Neural cell (in vitro differentiated cells): ENCODE measurements at regions not wholly inside any gene's neighbourhood (a gene's known extent, or its start where the extent isn't known, plus 50 kb on each side); places are given as distances from the start of the nearest gene placed in this dataset.

Experiments
- H2AFZ ChIP-seq: fragments of 200-600, 300-800 bp; sonication (generic), shearing (Covaris generic); 2 replicates; pipeline ENCODE4 v1.6.0; 2014; ENCODE audit warnings: low read depth, mild to moderate bottlenecking, antibody characterized with exemption, low read length, moderate library complexity
- H3F3A ChIP-seq: fragments of 200-600 bp; shearing (Covaris generic); 2 replicates; pipeline ENCODE4 v1.6.1; 2016; ENCODE audit warnings: mild to moderate bottlenecking, moderate library complexity, mixed read lengths, antibody characterized with exemption, low read length; ENCODE audit not compliant: insufficient read depth, poor library complexity, severe bottlenecking
- H3K27ac ChIP-seq: fragments of 200-600, 300-800 bp; sonication (generic), shearing (Covaris generic); 2 replicates; pipeline ENCODE4 v1.5.1; 2014; ENCODE audit warnings: mild to moderate bottlenecking, low read length, moderate library complexity
- H3K27me3 ChIP-seq: fragments of 300-800, 200-600 bp; sonication (generic), shearing (Covaris generic); 2 replicates; pipeline ENCODE4 v1.6.0; 2014; ENCODE audit warnings: mild to moderate bottlenecking, low read depth, low read length, moderate library complexity; ENCODE audit not compliant: insufficient read depth
- H3K36me3 ChIP-seq: fragments of 300-800, 200-600 bp; sonication (generic), shearing (Covaris generic); 2 replicates; pipeline ENCODE4 v1.5.1; 2014; ENCODE audit warnings: mild to moderate bottlenecking, antibody characterized with exemption, low read length, moderate library complexity; ENCODE audit not compliant: insufficient read depth
- H3K4me2 ChIP-seq: fragments of 300-800, 200-600 bp; sonication (generic), shearing (Covaris generic); 2 replicates; pipeline ENCODE4 v1.6.0; 2014; ENCODE audit warnings: mild to moderate bottlenecking, low read length
- H3K4me3 ChIP-seq: fragments of 300-800, 200-600 bp; sonication (generic), shearing (Covaris generic); 2 replicates; pipeline ENCODE4 v1.5.1; 2014; ENCODE audit warnings: mild to moderate bottlenecking, low read length, moderate library complexity
- H3K79me2 ChIP-seq: fragments of 200-600 bp; shearing (Covaris generic); replicated peaks from 2 replicates; pipeline ENCODE4 v1.6.0; 2014; ENCODE audit warnings: mild to moderate bottlenecking, low read length, moderate library complexity; ENCODE audit not compliant: insufficient read depth
- H3K9ac ChIP-seq: fragments of 300-800, 200-600 bp; sonication (generic), shearing (Covaris generic); 2 replicates; pipeline ENCODE4 v1.6.1; 2016; ENCODE audit warnings: mild to moderate bottlenecking, low read length, mixed read lengths
- H3K9me2 ChIP-seq: fragments of 200-600 bp; shearing (Covaris generic); 2 replicates; pipeline ENCODE4 v1.6.1; 2016; ENCODE audit warnings: mild to moderate bottlenecking, low read length, mixed read lengths; ENCODE audit not compliant: insufficient read depth
- H3K9me3 ChIP-seq: fragments of 200-600, 300-800 bp; sonication (generic), shearing (Covaris generic); 2 replicates; pipeline ENCODE4 v1.6.1; 2016; ENCODE audit warnings: mild to moderate bottlenecking, mixed run types, low read length, moderate library complexity, mixed read lengths
- H4K20me1 ChIP-seq: fragments of 200-600 bp; shearing (Covaris generic); 2 replicates; pipeline ENCODE4 v1.6.1; 2016; ENCODE audit warnings: mild to moderate bottlenecking, mixed run types; ENCODE audit not compliant: insufficient read depth
- CTCF ChIP-seq: fragments of 450-650 bp; IDR thresholded peaks from 2 replicates; pipeline ENCODE4 v1.5.1; 2014; ENCODE audit warnings: antibody characterized with exemption, mild to moderate bottlenecking, moderate library complexity; ENCODE audit not compliant: poor library complexity, severe bottlenecking
- EP300 ChIP-seq: fragments of 450-650 bp; conservative IDR thresholded peaks from 2 replicates; pipeline ENCODE4 v1.6.1; 2014; ENCODE audit warnings: antibody characterized with exemption, mild to moderate bottlenecking, moderate library complexity; ENCODE audit not compliant: poor library complexity, severe bottlenecking
- EZH2 ChIP-seq: fragments of 200-600, 300-800 bp; shearing (Covaris generic), sonication (generic); IDR thresholded peaks from 2 replicates; pipeline ENCODE4 v1.6.1; 2014; ENCODE audit warnings: antibody characterized with exemption, low read length, borderline replicate concordance, mild to moderate bottlenecking; ENCODE audit not compliant: insufficient read depth, poor library complexity, severe bottlenecking
- MXI1 ChIP-seq: fragments of 450-650 bp; conservative IDR thresholded peaks from 2 replicates; pipeline ENCODE4 v1.6.1; 2014; ENCODE audit warnings: antibody characterized with exemption, mild to moderate bottlenecking; ENCODE audit not compliant: poor library complexity, severe bottlenecking
- POLR2AphosphoS5 ChIP-seq: IDR thresholded peaks from 2 replicates; pipeline ENCODE4 v1.6.1; 2012
- RAD21 ChIP-seq: fragments of 450-650 bp; conservative IDR thresholded peaks from 2 replicates; pipeline ENCODE4 v1.6.1; 2014; ENCODE audit warnings: antibody characterized with exemption, mild to moderate bottlenecking, moderate library complexity
- REST ChIP-seq: IDR thresholded peaks from 2 replicates; pipeline ENCODE4 v1.6.1; 2012; ENCODE audit warnings: borderline replicate concordance
- SMC3 ChIP-seq: fragments of 450-650 bp; conservative IDR thresholded peaks from 2 replicates; pipeline ENCODE4 v1.6.1; 2014; ENCODE audit warnings: antibody characterized with exemption, mild to moderate bottlenecking, moderate library complexity; ENCODE audit not compliant: poor library complexity
- TAF1 ChIP-seq: IDR thresholded peaks from 2 replicates; pipeline ENCODE4 v1.6.1; 2012; ENCODE audit warnings: low read depth

GRCh38 chr20:57828696-57829095 is 118.9 kb upstream of the PMEPA1 start:
- Histone ChIP-seq H3K4me3 (no peak overlapping the region), H4K20me1 (no peaks in the 10 kb centered on the region), H3F3A (no peaks in the 10 kb centered on the region), H3K27ac (no peak overlapping the region), H3K9me2 (no peaks in the 10 kb centered on the region), H3K4me2 (no peak overlapping the region), H3K27me3 (no peaks in the 10 kb centered on the region), H3K79me2 (no peaks in the 10 kb centered on the region), H3K9me3 (no peaks in the 10 kb centered on the region), H3K9ac (no peak overlapping the region), H2AFZ (no peak overlapping the region), H3K36me3 (no peaks in the 10 kb centered on the region)
- TF ChIP-seq RAD21 (no peak), EZH2 (no peak), REST (no peak), EP300 (no peak), TAF1 (no peak), CTCF (no peak), MXI1 (no peak)

- TF ChIP-seq SMC3, result no peak
- no peak for TF ChIP-seq CTCF
- no peak for TF ChIP-seq RAD21
- no peak for TF ChIP-seq TAF1
- no peak for TF ChIP-seq EP300
- no peak for TF ChIP-seq REST
- TF ChIP-seq POLR2AphosphoS5, result no peak
- no peak for TF ChIP-seq MXI1
- TF ChIP-seq EZH2, result no peak
- H3K9me3 ChIP-seq, result no peaks in the 10 kb centered on the region
- no peak overlapping the region for H3K27ac ChIP-seq
- H3K9me2 ChIP-seq, result no peaks in the 10 kb centered on the region
- no peak overlapping the region for H3K9ac ChIP-seq
- no peak overlapping the region for H3K4me2 ChIP-seq
- H3K79me2 ChIP-seq, result no peaks in the 10 kb centered on the region
- H4K20me1 ChIP-seq, result no peaks in the 10 kb centered on the region
- H3K36me3 ChIP-seq, result no peaks in the 10 kb centered on the region
- H3K4me3 ChIP-seq, result no peak overlapping the region
- no peaks in the 10 kb centered on the region for H3F3A ChIP-seq
- no peaks in the 10 kb centered on the region for H3K27me3 ChIP-seq
- no peak overlapping the region for H2AFZ ChIP-seq
Measured at GRCh38 chr20:57826666-57827287, 117.0 kb upstream of the PMEPA1 start.
